Stimulated activated CD4-positive, alpha-beta T cell treated with anti-CD3 and anti-CD28 coated beads, Interleukin-2, amount 100 ng/mL, for 24 hours (primary cell): ENCODE measurements at regions not wholly inside any gene's neighbourhood (a gene's known extent, or its start where the extent isn't known, plus 50 kb on each side); places are given as distances from the start of the nearest gene placed in this dataset.
"Not testable (repeated sequence)": the region's sequence is repeated elsewhere in the genome, so short reads cannot be mapped to it uniquely, and the experiment has no call there.

ENCODE experiments used
- DNase-seq, 2 donors: peaks; one replicate each; pipeline ENCODE4 v3.0.0-alpha.2; 2020

GRCh38 chrY:7390056-7390455 lies 478.5 kb upstream of the AMELY start:
- DNase-seq: no peak

DNA sequence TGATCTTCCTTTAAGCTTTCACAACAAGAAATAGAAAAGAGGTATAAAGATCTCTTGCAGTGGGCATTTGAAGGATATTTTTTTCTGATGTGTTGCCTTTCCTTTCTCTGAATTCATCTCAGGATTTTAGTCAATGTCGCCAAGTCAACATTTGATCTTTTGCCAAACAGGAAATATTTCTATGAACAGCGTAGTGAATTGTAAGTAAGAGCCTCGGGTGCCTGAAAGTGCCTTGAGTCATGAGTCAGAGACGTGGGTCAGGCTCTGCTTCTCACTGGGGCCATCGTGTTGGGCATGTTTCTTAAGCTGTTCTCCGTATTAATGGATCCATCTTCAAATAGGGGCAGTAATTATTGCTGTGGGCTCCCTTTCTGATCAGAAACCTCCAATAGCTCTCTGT lies 471.4 kb upstream of the AMELY start:
- DNase-seq: no peak

DNA sequence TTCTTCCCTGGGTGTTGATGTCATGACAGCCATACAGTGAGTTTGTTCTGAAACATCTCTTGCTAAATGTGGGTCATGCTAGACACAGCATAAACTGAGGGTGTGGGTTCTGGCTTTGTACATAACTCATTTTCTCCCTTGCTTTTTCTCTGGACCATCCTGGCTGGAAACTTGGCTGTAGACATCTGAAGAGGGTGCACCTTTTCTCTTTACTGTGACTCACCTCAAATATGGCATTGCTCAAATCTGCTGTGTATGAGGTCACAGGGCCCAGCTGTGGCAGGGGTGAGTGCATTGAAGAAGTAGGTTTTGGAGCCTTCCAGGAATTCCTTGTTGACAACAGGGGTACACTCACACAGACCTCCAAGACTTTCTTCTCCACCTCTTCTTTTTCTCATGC lies 465.5 kb upstream of the AMELY start:
- DNase-seq: no peak

DNA sequence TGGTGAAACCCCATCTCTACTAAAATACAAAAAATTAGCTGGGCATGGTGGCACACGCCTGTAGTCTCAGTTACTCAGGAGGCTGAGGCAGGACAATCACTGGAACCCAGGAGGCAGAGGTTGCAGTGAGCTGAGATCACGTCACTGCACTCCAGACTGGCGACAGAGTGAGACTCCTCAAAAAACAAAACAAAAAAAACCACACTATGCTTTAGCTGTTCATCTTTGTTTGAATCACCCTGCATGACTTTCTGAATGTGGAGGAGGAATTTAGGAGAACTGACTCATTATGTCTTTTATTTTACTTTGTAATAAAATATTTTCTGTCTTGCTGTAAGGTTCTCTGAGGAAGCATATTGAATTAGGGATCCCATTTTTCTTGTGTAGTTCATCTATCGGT lies 462.9 kb upstream of the AMELY start:
- DNase-seq: not testable (repeated sequence)

DNA sequence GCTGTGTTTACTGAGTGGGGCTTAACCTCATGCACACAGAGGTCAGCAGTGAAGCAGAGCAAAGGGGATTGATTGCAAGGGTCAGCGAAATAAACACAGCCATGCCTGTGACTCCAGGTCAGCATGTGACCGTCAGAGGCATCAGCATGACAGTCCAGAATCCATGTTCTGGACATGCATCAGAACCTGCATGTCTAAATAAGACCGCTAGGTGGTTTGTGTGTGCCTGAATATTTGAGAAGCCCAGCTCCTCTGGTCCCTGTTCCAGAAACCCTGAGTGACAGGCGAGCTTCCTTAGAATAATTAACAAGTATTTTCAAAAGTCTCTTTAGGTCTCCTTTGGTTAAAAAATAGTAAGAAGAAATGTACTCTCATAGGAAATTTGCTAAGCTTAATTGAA lies 460.4 kb upstream of the AMELY start:
- DNase-seq: not testable (repeated sequence)

- DNase-seq: not testable (repeated sequence)
Measured at GRCh38 chrY:7371026-7371425, 459.5 kb upstream of the AMELY start.

- DNase-seq: no peak
Measured at GRCh38 chrY:7359520-7359919, 448.0 kb upstream of the AMELY start.

DNA sequence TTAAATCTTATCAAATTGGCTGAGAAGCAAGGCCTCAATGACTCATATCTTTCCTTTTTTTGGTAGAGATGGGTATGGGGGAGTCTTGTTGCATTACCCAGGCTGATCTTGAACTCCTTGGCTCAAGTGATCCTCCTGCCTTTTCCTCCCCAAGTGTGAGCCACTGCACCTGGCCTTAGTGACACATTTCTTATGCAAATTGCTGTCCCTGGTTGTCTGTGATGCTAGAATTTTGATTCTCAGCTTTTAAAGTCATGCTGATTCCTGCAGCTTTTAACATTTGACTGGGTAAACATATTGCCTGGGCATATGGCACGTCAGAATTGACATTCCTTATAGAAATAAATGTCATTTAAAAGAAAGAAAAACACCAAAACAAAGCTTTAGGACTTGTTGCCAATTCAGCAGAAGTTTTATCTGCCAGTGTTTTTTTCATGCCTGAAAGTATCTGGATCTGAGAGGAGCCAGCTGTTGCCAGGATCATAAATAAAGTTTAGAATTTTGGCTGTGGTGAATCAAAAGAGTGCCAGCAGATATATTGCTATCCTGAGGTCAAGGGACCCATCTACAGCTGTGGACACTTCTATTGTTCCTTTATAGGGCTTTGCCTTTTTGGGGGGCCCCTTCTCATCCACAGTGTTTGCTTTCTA lies 446.7 kb upstream of the AMELY start:
- DNase-seq: no peak

DNA sequence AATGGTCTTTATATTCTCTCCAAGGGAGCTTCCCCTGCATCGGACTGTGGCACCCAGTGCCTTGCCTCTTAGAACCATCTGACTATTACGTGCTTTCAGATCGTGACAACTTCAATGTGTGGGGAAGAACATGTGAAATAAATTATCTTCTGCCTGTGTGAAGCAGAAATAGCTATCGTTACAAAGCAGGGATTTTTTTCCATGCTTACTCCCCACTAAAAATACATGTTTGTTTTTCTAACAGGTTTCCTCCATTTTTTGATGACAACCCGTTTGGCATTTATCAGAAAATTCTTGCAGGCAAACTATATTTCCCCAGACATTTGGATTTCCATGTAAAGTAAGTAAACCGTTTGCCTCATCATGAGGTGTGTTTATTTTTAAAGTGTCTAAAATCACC lies 444.3 kb upstream of the AMELY start:
- DNase-seq: not testable (repeated sequence)

GRCh38 chrY:7344661-7345060 lies 433.1 kb upstream of the AMELY start:
- DNase-seq: peak; percentile 61 to 65

DNA sequence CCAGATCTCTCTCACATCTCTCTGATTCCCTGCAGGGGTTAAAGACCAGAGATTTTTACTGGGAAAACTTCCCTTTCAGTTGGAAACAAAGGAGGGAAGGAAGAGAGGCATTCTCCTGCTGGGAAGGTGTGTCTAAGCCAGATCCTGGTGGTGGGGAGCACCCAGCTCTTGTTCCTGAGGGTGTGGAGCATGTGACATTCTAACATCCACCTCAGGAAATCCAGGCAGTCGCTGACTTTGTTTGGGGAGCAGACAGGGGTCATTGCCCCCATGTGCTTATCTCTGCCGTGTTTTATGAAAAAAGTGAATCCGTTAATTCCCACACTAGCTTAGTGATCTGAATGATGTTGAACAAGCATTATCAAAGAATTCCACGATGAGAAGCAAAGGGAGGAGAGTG lies 431.7 kb upstream of the AMELY start:
- no peak for DNase-seq

GRCh38 chrY:7342732-7343131 lies 431.2 kb upstream of the AMELY start:
- peak; percentile 46 to 50 for DNase-seq

GRCh38 chrY:7339391-7340087 lies 428.0 kb upstream of the AMELY start:
- DNase-seq: no peak

DNA sequence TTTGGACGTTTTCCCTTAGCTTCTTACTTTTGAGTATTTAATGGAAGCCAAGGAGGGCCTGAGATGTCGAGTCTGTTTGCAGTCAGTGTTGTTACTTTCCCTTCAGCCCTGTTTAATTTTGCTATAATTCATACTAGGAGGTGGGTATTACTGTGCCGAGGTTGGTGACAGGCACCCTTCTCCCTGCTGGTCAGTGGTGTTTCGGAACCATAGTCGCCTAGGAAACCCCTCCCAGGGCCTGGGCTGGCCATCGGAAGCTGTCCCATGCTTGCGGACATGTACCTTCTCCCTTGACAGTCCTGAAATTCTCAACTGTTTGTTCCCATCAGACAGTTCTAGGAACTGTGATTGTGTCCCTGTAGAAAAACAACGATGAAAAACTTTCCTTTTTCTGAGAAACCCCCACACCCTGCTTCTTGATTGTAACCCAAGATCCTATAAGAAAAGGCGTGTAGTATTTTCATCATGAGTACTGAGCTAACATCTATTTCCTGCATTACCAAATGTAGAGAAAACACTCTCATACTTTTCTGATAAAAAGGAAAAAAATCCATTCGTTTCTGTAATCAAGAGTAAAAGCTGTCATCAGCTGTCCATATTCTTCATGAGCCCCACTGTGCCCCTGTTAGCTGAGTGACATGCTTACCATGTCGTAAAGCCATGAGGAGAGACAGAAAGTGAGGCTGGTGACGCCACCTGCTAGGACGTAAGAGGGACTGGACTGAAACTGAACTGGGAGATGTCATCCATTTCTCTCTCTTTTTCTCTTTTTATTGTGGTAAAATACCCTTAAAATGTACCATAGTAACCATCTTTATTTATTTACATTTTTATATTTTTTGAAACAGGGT lies 424.7 kb upstream of the AMELY start:
- DNase-seq: no peak

DNA sequence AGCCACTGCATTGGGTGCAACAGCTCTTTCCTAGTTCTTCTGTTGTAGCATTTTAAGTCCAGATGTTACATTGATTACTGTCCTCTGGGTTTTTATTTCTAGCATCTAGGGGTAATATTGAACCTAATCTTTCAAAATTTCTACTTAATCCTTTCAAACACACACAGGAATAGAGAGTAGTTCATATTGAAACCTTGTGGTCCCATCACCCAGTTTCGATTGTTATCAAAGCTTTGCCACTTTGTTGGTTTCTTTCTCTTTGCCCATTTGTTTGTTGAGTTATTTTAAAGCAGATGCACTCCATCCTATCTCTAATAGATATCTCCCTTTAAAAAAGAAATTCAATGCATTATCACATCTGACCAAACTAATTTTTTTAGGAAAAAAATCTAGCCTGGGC lies 422.9 kb upstream of the AMELY start:
- no peak for DNase-seq

DNA sequence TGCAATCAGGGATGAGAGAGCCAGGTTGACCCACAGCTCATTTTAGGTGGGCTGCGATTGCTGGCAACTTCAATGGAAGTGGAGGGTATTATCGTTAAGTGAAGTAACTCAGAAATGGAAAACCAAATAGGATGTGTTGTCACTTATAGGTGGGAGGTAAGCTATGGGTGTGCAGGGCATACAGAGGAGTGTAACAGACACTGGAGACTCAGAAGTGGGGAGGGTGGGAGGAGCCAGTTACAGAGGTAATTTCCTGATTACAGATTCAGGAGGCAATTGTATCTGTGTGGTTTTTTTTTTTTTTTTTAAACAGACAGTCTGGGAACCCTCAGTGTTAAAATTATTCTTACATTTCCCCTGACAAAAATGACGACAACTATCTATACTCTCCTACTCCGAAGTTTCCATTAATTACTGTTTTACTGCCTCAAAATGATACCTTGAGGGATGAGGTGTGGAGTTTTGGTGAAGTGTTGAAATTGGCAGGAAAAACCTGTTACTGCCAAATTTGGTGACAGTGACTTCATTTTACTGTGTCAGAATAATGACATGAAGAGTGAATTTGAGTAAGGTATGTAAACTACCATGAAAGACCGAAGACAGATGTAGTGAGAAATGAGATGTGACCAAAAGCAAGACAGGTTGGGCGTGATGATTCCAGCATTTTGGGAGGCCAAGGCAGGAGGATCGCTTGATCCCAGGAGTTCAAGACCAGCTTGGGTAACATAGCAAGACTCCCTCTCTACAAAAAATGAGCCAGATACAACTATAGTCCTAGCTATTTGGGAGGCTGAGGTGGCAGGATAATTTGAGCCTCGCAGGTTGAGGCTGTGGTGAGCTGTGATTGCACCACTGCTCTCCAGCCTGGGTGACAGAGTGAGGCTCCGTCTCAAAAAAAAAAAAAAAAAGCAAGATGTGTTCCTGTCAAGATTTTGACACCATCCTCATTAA lies 415.0 kb upstream of the AMELY start:
- DNase-seq: peak; percentile 42 to 55

- no peak for DNase-seq
Measured at GRCh38 chrY:7325531-7325930, 414.0 kb upstream of the AMELY start.

GRCh38 chrY:7320751-7321150 lies 409.2 kb upstream of the AMELY start:
- no peak for DNase-seq

DNA sequence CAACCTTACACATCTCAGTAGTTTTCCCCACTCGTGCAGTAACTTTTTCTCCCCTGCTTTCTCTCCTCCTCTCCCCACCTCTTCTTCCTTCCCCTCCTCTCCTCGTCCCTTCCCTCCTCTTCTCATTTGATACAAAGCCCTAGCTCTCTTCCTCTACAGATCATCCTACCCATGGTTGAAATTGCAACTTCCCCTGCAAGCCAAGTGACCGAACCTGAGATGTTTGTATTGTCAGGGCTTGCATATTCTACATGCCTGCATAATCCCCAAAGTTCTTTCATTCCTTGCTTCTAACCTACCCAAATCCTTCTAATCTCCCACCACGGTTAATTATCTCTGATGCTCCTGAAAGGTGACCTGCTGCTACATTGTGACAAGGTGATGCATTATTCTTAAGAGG lies 408.6 kb upstream of the AMELY start:
- DNase-seq: not testable (repeated sequence)

GRCh38 chrY:7318122-7318521 lies 406.6 kb upstream of the AMELY start:
- no peak for DNase-seq

- no peak for DNase-seq
Measured at GRCh38 chrY:7317571-7317970, 406.0 kb upstream of the AMELY start.

GRCh38 chrY:7310482-7311269 lies 399.1 kb upstream of the AMELY start:
- peak; percentile 58 to 68 for DNase-seq
